ENCODE measurements at regions not wholly inside any gene's neighbourhood (a gene's known extent, or its start where the extent isn't known, plus 50 kb on each side); places are given as distances from the start of the nearest gene placed in this dataset.

DNA sequence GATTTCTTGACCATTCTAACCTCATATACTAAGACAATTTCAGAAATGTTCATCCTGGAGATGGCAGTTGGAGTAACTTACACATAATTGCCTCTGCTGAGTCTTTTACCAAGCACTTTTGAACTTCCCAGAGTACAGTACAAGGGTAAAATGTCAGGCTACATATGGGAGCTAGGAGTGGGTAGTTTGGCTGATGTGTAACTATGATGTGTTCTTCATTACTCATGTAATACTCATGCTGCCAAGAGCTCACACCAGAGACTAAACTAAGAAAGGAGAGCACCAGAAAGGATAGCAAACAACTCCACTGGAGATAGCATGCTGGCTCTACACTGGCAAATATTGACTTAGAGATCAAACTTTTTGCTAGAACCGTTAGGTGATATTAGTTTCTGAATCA, 194.0 kb downstream of the PDGFRA start:
- no peaks in the 10 kb centered on the region for H3K9me3 ChIP-seq (ENCODE audit: low read depth, low read length, poor library complexity, severe bottlenecking)
- no TSS peak for BruUV-seq (replicated peaks)
- no peaks in the 10 kb centered on the region for H3K27me3 ChIP-seq (replicated peaks; ENCODE audit: insufficient read depth, low read depth, low read length, poor library complexity)
- no peak for TF ChIP-seq EZH2 (IDR thresholded peaks at IDR 0.05; ENCODE audit: borderline replicate concordance, low read depth, low read length, poor library complexity, severe bottlenecking)
- TF ChIP-seq, protein P1, sequence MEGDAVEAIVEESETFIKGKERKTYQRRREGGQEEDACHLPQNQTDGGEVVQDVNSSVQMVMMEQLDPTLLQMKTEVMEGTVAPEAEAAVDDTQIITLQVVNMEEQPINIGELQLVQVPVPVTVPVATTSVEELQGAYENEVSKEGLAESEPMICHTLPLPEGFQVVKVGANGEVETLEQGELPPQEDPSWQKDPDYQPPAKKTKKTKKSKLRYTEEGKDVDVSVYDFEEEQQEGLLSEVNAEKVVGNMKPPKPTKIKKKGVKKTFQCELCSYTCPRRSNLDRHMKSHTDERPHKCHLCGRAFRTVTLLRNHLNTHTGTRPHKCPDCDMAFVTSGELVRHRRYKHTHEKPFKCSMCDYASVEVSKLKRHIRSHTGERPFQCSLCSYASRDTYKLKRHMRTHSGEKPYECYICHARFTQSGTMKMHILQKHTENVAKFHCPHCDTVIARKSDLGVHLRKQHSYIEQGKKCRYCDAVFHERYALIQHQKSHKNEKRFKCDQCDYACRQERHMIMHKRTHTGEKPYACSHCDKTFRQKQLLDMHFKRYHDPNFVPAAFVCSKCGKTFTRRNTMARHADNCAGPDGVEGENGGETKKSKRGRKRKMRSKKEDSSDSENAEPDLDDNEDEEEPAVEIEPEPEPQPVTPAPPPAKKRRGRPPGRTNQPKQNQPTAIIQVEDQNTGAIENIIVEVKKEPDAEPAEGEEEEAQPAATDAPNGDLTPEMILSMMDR (conservative IDR thresholded peaks at IDR 0.05; ENCODE audit: low read depth, low read length): no peak
- CTCF ChIA-PET: no interaction called here
- no peak for DNase-seq (ENCODE audit: low spot score)
- H3K36me3 ChIP-seq (ENCODE audit: insufficient read depth, low read length, poor library complexity, severe bottlenecking): no peaks in the 10 kb centered on the region
- intact Hi-C loops (cut with micrococcal nuclease; ENCODE audit: unreplicated experiment): no loop called here
- POLR2A ChIA-PET (ENCODE audit: low non-redundant PET): no interaction called here
- H3K4me1 ChIP-seq (ENCODE audit: insufficient read depth, low read length, poor library complexity, severe bottlenecking): no peaks in the 10 kb centered on the region
- no peak overlapping the region for H3K27ac ChIP-seq (ENCODE audit: low read depth, low read length, poor library complexity, severe bottlenecking)
- H3K4me3 ChIP-seq (ENCODE audit: low read depth, low read length, poor library complexity, severe bottlenecking): no peak overlapping the region

- intact Hi-C loops (cut with micrococcal nuclease; ENCODE audit: unreplicated experiment): no loop called here
- POLR2A ChIA-PET (ENCODE audit: low non-redundant PET): no interaction called here
- Histone ChIP-seq H3K4me3 (ENCODE audit: low read depth, low read length, poor library complexity, severe bottlenecking) (no peak overlapping the region), H3K36me3 (ENCODE audit: insufficient read depth, low read length, poor library complexity, severe bottlenecking) (no peaks in the 10 kb centered on the region), H3K27ac (ENCODE audit: low read depth, low read length, poor library complexity, severe bottlenecking) (no peak overlapping the region), H3K27me3 (replicated peaks; ENCODE audit: insufficient read depth, low read depth, low read length, poor library complexity) (no peaks in the 10 kb centered on the region), H3K9me3 (ENCODE audit: low read depth, low read length, poor library complexity, severe bottlenecking) (no peaks in the 10 kb centered on the region), H3K4me1 (ENCODE audit: insufficient read depth, low read length, poor library complexity, severe bottlenecking) (no peaks in the 10 kb centered on the region)
- CTCF ChIA-PET: no interaction called here
- TF ChIP-seq, protein P1 (conservative IDR thresholded peaks at IDR 0.05; ENCODE audit: low read depth, low read length): no peak
- DNase-seq (ENCODE audit: low spot score): no peak
- no TSS peak for BruUV-seq (replicated peaks)
Measured at GRCh38 chr4:54427826-54428225, 198.7 kb downstream of the PDGFRA start.

GRCh38 chr4:54428940-54429339, 199.8 kb downstream of the PDGFRA start:
- no TSS peak for BruUV-seq (replicated peaks)
- CTCF ChIA-PET: no interaction called here
- POLR2A ChIA-PET (ENCODE audit: low non-redundant PET): no interaction called here
- H3K27ac ChIP-seq (ENCODE audit: low read depth, low read length, poor library complexity, severe bottlenecking): no peak overlapping the region
- no peaks in the 10 kb centered on the region for H3K4me1 ChIP-seq (ENCODE audit: insufficient read depth, low read length, poor library complexity, severe bottlenecking)
- TF ChIP-seq EZH2 (IDR thresholded peaks at IDR 0.05; ENCODE audit: borderline replicate concordance, low read depth, low read length, poor library complexity, severe bottlenecking): no peak
- TF ChIP-seq, protein P1 (conservative IDR thresholded peaks at IDR 0.05; ENCODE audit: low read depth, low read length): no peak
- intact Hi-C loops (cut with micrococcal nuclease; ENCODE audit: unreplicated experiment): no loop called here
- no peaks in the 10 kb centered on the region for H3K36me3 ChIP-seq (ENCODE audit: insufficient read depth, low read length, poor library complexity, severe bottlenecking)
- no peak for DNase-seq (ENCODE audit: low spot score)
- H3K27me3 ChIP-seq (replicated peaks; ENCODE audit: insufficient read depth, low read depth, low read length, poor library complexity): no peaks in the 10 kb centered on the region
- H3K4me3 ChIP-seq (ENCODE audit: low read depth, low read length, poor library complexity, severe bottlenecking): no peak overlapping the region
- no peaks in the 10 kb centered on the region for H3K9me3 ChIP-seq (ENCODE audit: low read depth, low read length, poor library complexity, severe bottlenecking)
